ENCODE measurements at regions not wholly inside any gene's neighbourhood (a gene's known extent, or its start where the extent isn't known, plus 50 kb on each side); places are given as distances from the start of the nearest gene placed in this dataset.
"Not testable (repeated sequence)": the region's sequence is repeated elsewhere in the genome, so short reads cannot be mapped to it uniquely, and the experiment has no call there.

- FAIRE-seq = no peak
Observed at GRCh38 chr10:130689743-130690626, 553.8 kb downstream of the GLRX3 start.

GRCh38 chr10:130691776-130692175 is 555.6 kb downstream of the GLRX3 start:
- no peak for FAIRE-seq

GRCh38 chr10:130696870-130697269 is 560.7 kb downstream of the GLRX3 start:
- no peak for FAIRE-seq

- no peak for FAIRE-seq
Observed at GRCh38 chr10:130707389-130707979, 571.3 kb downstream of the GLRX3 start.

GRCh38 chr10:130708465-130709070 is 572.4 kb downstream of the GLRX3 start:
- no peak for FAIRE-seq

- FAIRE-seq = no peak
Observed at GRCh38 chr10:130709415-130709814, 573.2 kb downstream of the GLRX3 start.

- no peak for FAIRE-seq
Observed at GRCh38 chr10:130711072-130711471, 574.9 kb downstream of the GLRX3 start.

- no peak for FAIRE-seq
Observed at GRCh38 chr10:130713135-130713534, 576.9 kb downstream of the GLRX3 start.

- no peak for FAIRE-seq
Observed at GRCh38 chr10:130713731-130714130, 577.5 kb downstream of the GLRX3 start.

- no peak for FAIRE-seq
Observed at GRCh38 chr10:130714742-130715467, 578.7 kb downstream of the GLRX3 start.

- no peak for FAIRE-seq
Observed at GRCh38 chr10:130715686-130716670, 579.8 kb downstream of the GLRX3 start.

- no peak for FAIRE-seq
Observed at GRCh38 chr10:130717083-130717482, 580.9 kb downstream of the GLRX3 start.

GRCh38 chr10:130718744-130719447 is 582.7 kb downstream of the GLRX3 start:
- not testable (repeated sequence) for FAIRE-seq

- no peak for FAIRE-seq
Observed at GRCh38 chr10:130719448-130719752, 583.2 kb downstream of the GLRX3 start.

GRCh38 chr10:130720235-130720634 is 584.0 kb downstream of the GLRX3 start:
- FAIRE-seq = no peak

- FAIRE-seq = no peak
Observed at GRCh38 chr10:130721971-130722370, 585.8 kb downstream of the GLRX3 start.

- no peak for FAIRE-seq
Observed at GRCh38 chr10:130723704-130724103, 587.5 kb downstream of the GLRX3 start.

- no peak for FAIRE-seq
Observed at GRCh38 chr10:130725474-130725970, 586.0 kb downstream of the TCERG1L start.

GRCh38 chr10:130726996-130727725 is 584.4 kb downstream of the TCERG1L start:
- no peak for FAIRE-seq

GRCh38 chr10:130727766-130728490 is 583.6 kb downstream of the TCERG1L start:
- no peak for FAIRE-seq
